GM20000 (cell line): ENCODE measurements at regions not wholly inside any gene's neighbourhood (a gene's known extent, or its start where the extent isn't known, plus 50 kb on each side); places are given as distances from the start of the nearest gene placed in this dataset.

Source experiments
- DNase-seq: peaks from one replicate; pipeline ENCODE4 v3.0.0; 2012; ENCODE audit warnings: low spot score
- CTCF ChIP-seq: IDR thresholded peaks from 2 replicates; pipeline ENCODE4 v1.5.1; 2012; ENCODE audit warnings: mild to moderate bottlenecking, control low read depth; ENCODE audit errors: extremely low read depth, missing control alignments

GRCh38 chr18:40357536-40357935 is 1597.5 kb upstream of the PIK3C3 start:
- DNase-seq: no peak
- TF ChIP-seq CTCF: no peak

- no peak for DNase-seq
- TF ChIP-seq CTCF: no peak
Observed at GRCh38 chr18:40356168-40356567, 1598.9 kb upstream of the PIK3C3 start.

GRCh38 chr18:40355726-40356125 is 1599.3 kb upstream of the PIK3C3 start:
- TF ChIP-seq CTCF: no peak
- DNase-seq: no peak

- no peak for DNase-seq
- no peak for TF ChIP-seq CTCF
Observed at GRCh38 chr18:40348196-40348595, 1606.8 kb upstream of the PIK3C3 start.

GRCh38 chr18:40347261-40347660 is 1607.8 kb upstream of the PIK3C3 start:
- no peak for TF ChIP-seq CTCF
- DNase-seq: no peak

- TF ChIP-seq CTCF: no peak
- no peak for DNase-seq
Observed at GRCh38 chr18:40346146-40346545, 1608.9 kb upstream of the PIK3C3 start.

- no peak for TF ChIP-seq CTCF
- no peak for DNase-seq
Observed at GRCh38 chr18:40341701-40342100, 1613.3 kb upstream of the PIK3C3 start.
